ENCODE measurements at regions not wholly inside any gene's neighbourhood (a gene's known extent, or its start where the extent isn't known, plus 50 kb on each side); places are given as distances from the start of the nearest gene placed in this dataset.

GRCh38 chr12:5192726-5193125, 149.0 kb downstream of the KCNA5 start:
- Mint-ChIP-seq H3K27me3 (ENCODE audit: insufficient read depth) (peaks cover 6% of the 10 kb centered on the region), H3K27ac (no peak overlapping the region), H3K9me3 (no peaks in the 10 kb centered on the region), H3K4me3 (no peak overlapping the region), H3K36me3 (ENCODE audit: low read depth) (no peaks in the 10 kb centered on the region), H3K4me1 (ENCODE audit: low read depth) (peaks cover 23% of the 10 kb centered on the region)
- no peak for DNase-seq
- TF ChIP-seq, protein P1, sequence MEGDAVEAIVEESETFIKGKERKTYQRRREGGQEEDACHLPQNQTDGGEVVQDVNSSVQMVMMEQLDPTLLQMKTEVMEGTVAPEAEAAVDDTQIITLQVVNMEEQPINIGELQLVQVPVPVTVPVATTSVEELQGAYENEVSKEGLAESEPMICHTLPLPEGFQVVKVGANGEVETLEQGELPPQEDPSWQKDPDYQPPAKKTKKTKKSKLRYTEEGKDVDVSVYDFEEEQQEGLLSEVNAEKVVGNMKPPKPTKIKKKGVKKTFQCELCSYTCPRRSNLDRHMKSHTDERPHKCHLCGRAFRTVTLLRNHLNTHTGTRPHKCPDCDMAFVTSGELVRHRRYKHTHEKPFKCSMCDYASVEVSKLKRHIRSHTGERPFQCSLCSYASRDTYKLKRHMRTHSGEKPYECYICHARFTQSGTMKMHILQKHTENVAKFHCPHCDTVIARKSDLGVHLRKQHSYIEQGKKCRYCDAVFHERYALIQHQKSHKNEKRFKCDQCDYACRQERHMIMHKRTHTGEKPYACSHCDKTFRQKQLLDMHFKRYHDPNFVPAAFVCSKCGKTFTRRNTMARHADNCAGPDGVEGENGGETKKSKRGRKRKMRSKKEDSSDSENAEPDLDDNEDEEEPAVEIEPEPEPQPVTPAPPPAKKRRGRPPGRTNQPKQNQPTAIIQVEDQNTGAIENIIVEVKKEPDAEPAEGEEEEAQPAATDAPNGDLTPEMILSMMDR (IDR thresholded peaks at IDR 0.05) = no peak

DNA sequence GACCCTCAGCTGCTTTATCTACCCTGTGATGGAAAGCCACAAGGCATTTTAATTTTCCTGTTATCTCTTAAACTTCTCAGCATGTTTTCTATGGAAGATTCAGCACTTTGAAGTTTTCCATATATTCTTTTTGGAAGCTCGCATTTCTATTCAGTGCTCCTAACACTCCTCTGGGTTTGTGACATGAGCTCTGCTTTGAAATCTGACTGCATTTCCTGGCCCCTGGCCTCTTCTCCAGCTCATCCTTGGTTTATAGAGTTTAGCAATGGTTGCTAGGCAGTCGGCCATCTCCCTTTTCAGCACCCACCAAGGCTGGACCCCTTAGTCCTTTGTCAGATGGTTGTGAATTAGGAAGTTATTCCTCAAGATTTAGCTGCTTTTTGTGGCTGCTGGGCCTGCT, 150.6 kb downstream of the KCNA5 start:
- peaks cover 33% of the 10 kb centered on the region for H3K4me1 Mint-ChIP-seq (ENCODE audit: low read depth)
- H3K4me3 Mint-ChIP-seq = no peak overlapping the region

DNA sequence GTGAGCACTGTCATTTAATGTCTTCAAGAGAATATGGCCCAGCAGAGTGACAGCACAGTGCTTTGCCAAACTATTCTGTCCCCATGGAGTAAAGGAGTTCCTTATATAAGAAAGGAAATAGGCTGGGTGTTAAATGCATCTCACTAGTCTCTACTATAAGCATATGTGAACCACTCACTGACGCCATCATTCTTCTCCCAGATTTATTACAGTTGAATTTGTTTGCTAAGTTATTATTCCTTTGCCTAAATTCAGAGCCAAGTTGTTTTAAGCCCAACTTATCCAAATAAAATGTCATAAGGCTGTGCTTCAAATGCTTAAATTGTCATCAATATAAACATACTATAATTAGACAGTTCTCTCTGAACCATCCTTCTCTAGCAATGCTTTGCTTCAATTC, 151.6 kb downstream of the KCNA5 start:
- no peak for DNase-seq
- Mint-ChIP-seq H3K27ac (no peak overlapping the region), H3K4me1 (ENCODE audit: low read depth) (peaks cover 43% of the 10 kb centered on the region), H3K9me3 (no peaks in the 10 kb centered on the region), H3K27me3 (ENCODE audit: insufficient read depth) (peaks cover 8% of the 10 kb centered on the region), H3K36me3 (ENCODE audit: low read depth) (no peaks in the 10 kb centered on the region), H3K4me3 (no peak overlapping the region)
- TF ChIP-seq, protein P1 (IDR thresholded peaks at IDR 0.05) = no peak

More for the DNA sequence above, 150.6 kb downstream of the KCNA5 start:
- Mint-ChIP-seq H3K9me3 (no peaks in the 10 kb centered on the region), H3K36me3 (ENCODE audit: low read depth) (no peaks in the 10 kb centered on the region), H3K27me3 (ENCODE audit: insufficient read depth) (peaks cover 8% of the 10 kb centered on the region), H3K27ac (no peak overlapping the region)
- DNase-seq = no peak
- TF ChIP-seq, protein P1 (IDR thresholded peaks at IDR 0.05) = no peak

DNA sequence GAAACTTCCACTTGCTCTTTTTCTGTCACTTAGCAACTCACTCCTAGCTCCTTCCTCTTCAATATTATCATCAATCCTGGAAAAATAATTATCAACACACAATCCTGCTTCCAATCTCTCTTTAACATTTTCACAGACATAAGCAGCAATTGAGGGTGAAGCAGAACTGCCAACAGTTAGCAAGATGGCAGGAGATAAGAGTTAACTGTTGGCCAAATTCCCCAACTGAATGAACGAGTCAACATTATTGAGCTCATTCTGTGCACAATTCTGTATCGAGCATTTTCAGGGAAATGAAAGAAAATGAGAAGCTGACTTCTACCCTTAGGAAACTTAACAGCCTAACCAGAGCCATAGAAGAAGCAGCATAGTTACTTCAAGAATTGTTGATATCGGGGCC, 152.0 kb downstream of the KCNA5 start:
- H3K4me3 Mint-ChIP-seq = no peak overlapping the region
- H3K27me3 Mint-ChIP-seq (ENCODE audit: insufficient read depth) = peaks cover 8% of the 10 kb centered on the region
- H3K27ac Mint-ChIP-seq = no peak overlapping the region
- no peaks in the 10 kb centered on the region for H3K36me3 Mint-ChIP-seq (ENCODE audit: low read depth)
- no peak for DNase-seq
- H3K9me3 Mint-ChIP-seq = no peaks in the 10 kb centered on the region
- peaks cover 47% of the 10 kb centered on the region for H3K4me1 Mint-ChIP-seq (ENCODE audit: low read depth)
- TF ChIP-seq, protein P1 (IDR thresholded peaks at IDR 0.05) = no peak

- Mint-ChIP-seq H3K27ac (0 out of 2 replicates have a peak overlapping the region, but pooled peaks have one; percentile 0), H3K4me3 (peak overlapping the region; percentile 9; the same call in 1 of the 2 replicates), H3K36me3 (ENCODE audit: low read depth) (no peaks in the 10 kb centered on the region), H3K9me3 (no peaks in the 10 kb centered on the region), H3K4me1 (ENCODE audit: low read depth) (peaks cover 50% of the 10 kb centered on the region), H3K27me3 (ENCODE audit: insufficient read depth) (peaks cover 8% of the 10 kb centered on the region)
- peak; percentile 85 for DNase-seq
- TF ChIP-seq, protein P1 (IDR thresholded peaks at IDR 0.05) = no peak
Observed at GRCh38 chr12:5197131-5197530, 153.5 kb downstream of the KCNA5 start.

- Mint-ChIP-seq H3K27me3 (ENCODE audit: insufficient read depth) (peaks cover 8% of the 10 kb centered on the region), H3K27ac (no peak overlapping the region), H3K36me3 (ENCODE audit: low read depth) (no peaks in the 10 kb centered on the region)
Observed at GRCh38 chr12:5197656-5198055, 154.0 kb downstream of the KCNA5 start.

More at GRCh38 chr12:5197656-5198055, 154.0 kb downstream of the KCNA5 start:
- Mint-ChIP-seq H3K9me3 (no peaks in the 10 kb centered on the region), H3K4me3 (no peak overlapping the region), H3K4me1 (ENCODE audit: low read depth) (peaks cover 45% of the 10 kb centered on the region)
- TF ChIP-seq, protein P1 (IDR thresholded peaks at IDR 0.05) = no peak
- no peak for DNase-seq
